DND-41 (cell line): ENCODE measurements at regions not wholly inside any gene's neighbourhood (a gene's known extent, or its start where the extent isn't known, plus 50 kb on each side); places are given as distances from the start of the nearest gene placed in this dataset.

Experiments
- ATAC-seq: fragments of 200-7000 bp; cut with Tn5 transposase; 3 replicates; pipeline ENCODE4 v1.9.1; 2021; ENCODE audit warnings: low read depth; ENCODE audit not compliant: insufficient read depth
- DNase-seq: peaks from one replicate; pipeline ENCODE4 v3.0.0-alpha.2; 2020
- H2AFZ ChIP-seq: 2 replicates; pipeline ENCODE4 v1.6.0; 2012; ENCODE audit warnings: low read depth, low read length
- H3K27ac ChIP-seq: 2 replicates; pipeline ENCODE4 v1.5.1; 2012; ENCODE audit warnings: low read length, inconsistent platforms
- H3K27me3 ChIP-seq: fragments of 200-600 bp; sonication (generic); 2 replicates; pipeline ENCODE4 v1.6.0; 2012; ENCODE audit warnings: low read length, mild to moderate bottlenecking, inconsistent platforms; ENCODE audit not compliant: insufficient read depth, poor library complexity
- H3K36me3 ChIP-seq: 2 replicates; pipeline ENCODE4 v1.5.1; 2012; ENCODE audit warnings: low read length, inconsistent platforms; ENCODE audit not compliant: insufficient read depth
- H3K4me1 ChIP-seq: 2 replicates; pipeline ENCODE4 v1.5.1; 2012; ENCODE audit warnings: mild to moderate bottlenecking, low read length; ENCODE audit not compliant: insufficient read depth
- H3K4me2 ChIP-seq: 2 replicates; pipeline ENCODE4 v1.6.0; 2012; ENCODE audit warnings: mild to moderate bottlenecking, moderate library complexity, low read length, inconsistent platforms; ENCODE audit not compliant: insufficient read depth
- H3K4me3 ChIP-seq, 2 experiments: fragments of 200-600 bp in 1 of 2; shearing (Covaris generic) in 1 of 2; 2 replicates each; pipeline ENCODE4 v1.5.1; 2012 to 2016; ENCODE audit warnings: inconsistent platforms in 2 of 2, low read length in 2 of 2, mild to moderate bottlenecking in 2 of 2, low read depth in 1 of 2, moderate library complexity in 1 of 2
- H3K79me2 ChIP-seq: 2 replicates; pipeline ENCODE4 v1.6.0; 2012; ENCODE audit warnings: low read length, inconsistent platforms; ENCODE audit not compliant: insufficient read depth
- H3K9ac ChIP-seq: 2 replicates; pipeline ENCODE4 v1.6.0; 2012; ENCODE audit warnings: low read depth, mild to moderate bottlenecking, inconsistent platforms, low read length, moderate library complexity
- H3K9me3 ChIP-seq: 2 replicates; pipeline ENCODE4 v1.5.1; 2012; ENCODE audit warnings: low read length, moderate library complexity, mild to moderate bottlenecking, inconsistent platforms; ENCODE audit not compliant: insufficient read depth, severe bottlenecking
- H4K20me1 ChIP-seq: 2 replicates; pipeline ENCODE4 v1.6.0; 2012; ENCODE audit warnings: low read length; ENCODE audit not compliant: insufficient read depth
- CTCF ChIP-seq: IDR thresholded peaks from 2 replicates; pipeline ENCODE4 v1.5.1; 2012; ENCODE audit warnings: borderline replicate concordance, low read length, moderate library complexity, mild to moderate bottlenecking; ENCODE audit not compliant: poor library complexity, severe bottlenecking; ENCODE audit errors: extremely low read depth
- EZH2 ChIP-seq: IDR thresholded peaks from 3 replicates; pipeline ENCODE4 v1.6.1; 2012; ENCODE audit warnings: borderline replicate concordance, low read depth, mild to moderate bottlenecking, moderate library complexity, low read length, inconsistent platforms; ENCODE audit not compliant: severe bottlenecking

- Histone ChIP-seq H3K36me3 (no peaks in the 10 kb centered on the region), H3K27me3 (peaks cover 5% of the 10 kb centered on the region), H3K27ac (no peak overlapping the region), H3K9me3 (peaks cover 2% of the 10 kb centered on the region), H2AFZ (no peak overlapping the region), H3K4me3 (no peak overlapping the region), H3K79me2 (no peaks in the 10 kb centered on the region), H3K4me1 (no peaks in the 10 kb centered on the region), H3K4me2 (no peak overlapping the region), H4K20me1 (no peaks in the 10 kb centered on the region), H3K9ac (no peak overlapping the region)
- DNase-seq (no peak), ATAC-seq (no peak)
- TF ChIP-seq CTCF: no peak
- no peak for TF ChIP-seq EZH2
These were observed 121.6 kb upstream of the KCNG1 start for GRCh38 chr20:51144476-51144875.

GRCh38 chr20:51143652-51144051, 120.7 kb upstream of the KCNG1 start:
- Histone ChIP-seq H2AFZ (no peak overlapping the region), H3K27me3 (peaks cover 5% of the 10 kb centered on the region), H3K4me3 (no peak overlapping the region)

GRCh38 chr20:51142448-51142847, 119.5 kb upstream of the KCNG1 start:
- Histone ChIP-seq H3K4me3 (no peak overlapping the region), H3K9me3 (peaks cover 2% of the 10 kb centered on the region), H3K4me1 (no peaks in the 10 kb centered on the region), H3K36me3 (no peaks in the 10 kb centered on the region), H3K9ac (no peak overlapping the region), H3K79me2 (no peaks in the 10 kb centered on the region), H3K4me2 (no peak overlapping the region), H3K27ac (no peak overlapping the region), H3K27me3 (peaks cover 5% of the 10 kb centered on the region), H2AFZ (no peak overlapping the region), H4K20me1 (no peaks in the 10 kb centered on the region)
- ATAC-seq: no peak
- no peak for DNase-seq
- TF ChIP-seq EZH2: no peak
- no peak for TF ChIP-seq CTCF

More at GRCh38 chr20:51143652-51144051, 120.7 kb upstream of the KCNG1 start:
- no peak overlapping the region for H3K27ac ChIP-seq
- no peak overlapping the region for H3K9ac ChIP-seq
- H3K4me1 ChIP-seq: no peaks in the 10 kb centered on the region
- H3K36me3 ChIP-seq: no peaks in the 10 kb centered on the region
- TF ChIP-seq CTCF (no peak), EZH2 (no peak)
- ATAC-seq (no peak), DNase-seq (no peak)
- H3K4me2 ChIP-seq: no peak overlapping the region
- H4K20me1 ChIP-seq: no peaks in the 10 kb centered on the region
- peaks cover 2% of the 10 kb centered on the region for H3K9me3 ChIP-seq
- H3K79me2 ChIP-seq: no peaks in the 10 kb centered on the region

GRCh38 chr20:51140671-51141070, 117.8 kb upstream of the KCNG1 start:
- no peak for TF ChIP-seq CTCF
- no peak for TF ChIP-seq EZH2
- Histone ChIP-seq H3K4me3 (no peak overlapping the region), H3K27ac (no peak overlapping the region), H4K20me1 (no peaks in the 10 kb centered on the region), H3K4me1 (no peaks in the 10 kb centered on the region), H2AFZ (no peak overlapping the region), H3K9me3 (peaks cover 2% of the 10 kb centered on the region), H3K9ac (no peak overlapping the region), H3K4me2 (no peak overlapping the region), H3K79me2 (no peaks in the 10 kb centered on the region), H3K27me3 (peaks cover 14% of the 10 kb centered on the region), H3K36me3 (no peaks in the 10 kb centered on the region)
- DNase-seq (no peak), ATAC-seq (no peak)
